ENCODE measurements at regions not wholly inside any gene's neighbourhood (a gene's known extent, or its start where the extent isn't known, plus 50 kb on each side); places are given as distances from the start of the nearest gene placed in this dataset.

DNA sequence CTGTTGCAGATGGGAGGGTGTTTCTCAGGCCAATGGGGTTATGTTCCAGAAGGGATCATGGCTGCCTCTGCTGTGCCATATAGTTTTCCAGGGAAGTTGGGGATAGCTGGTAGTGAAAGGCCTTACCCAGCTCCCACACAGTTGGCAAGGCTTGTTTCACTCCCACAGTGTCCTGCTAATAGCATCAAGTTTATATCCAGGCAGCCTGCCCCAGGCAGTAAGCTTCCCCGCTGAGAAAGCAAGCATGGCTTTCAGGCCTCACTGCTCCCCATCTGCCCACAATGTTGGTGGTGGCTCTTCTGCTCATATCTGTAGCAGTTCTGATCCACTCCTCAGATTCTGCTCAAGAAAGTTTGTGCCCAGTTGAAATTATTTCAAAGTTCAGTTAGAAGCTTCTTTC, 50.9 kb upstream of the DCBLD2 start:
- DNase-seq = no peak
